GM13977 (cell line): ENCODE measurements at regions not wholly inside any gene's neighbourhood (a gene's known extent, or its start where the extent isn't known, plus 50 kb on each side); places are given as distances from the start of the nearest gene placed in this dataset.

Experiments used
- DNase-seq: peaks from one replicate; pipeline ENCODE4 v3.0.0; 2012; ENCODE audit warnings: low spot score
- CTCF ChIP-seq: IDR thresholded peaks from 2 replicates; pipeline ENCODE4 v1.5.1; 2012; ENCODE audit warnings: mild to moderate bottlenecking, control low read depth; ENCODE audit not compliant: insufficient read depth; ENCODE audit errors: extremely low read depth, missing control alignments
- in situ Hi-C: fragments of 300-500 bp; cut with MboI; formaldehyde crosslinking; loops from one replicate; pipeline ENCODE4 v1.12.0; 2022; ENCODE audit warnings: low sequenced_read_pairs, low pct_unique_long_range_greater_than_20kb, mixed read lengths, inconsistent platforms; ENCODE audit not compliant: unreplicated experiment

- no peak for DNase-seq
- no peak for TF ChIP-seq CTCF
- in situ Hi-C loops: no loop called here
Measured at GRCh38 chr10:93204494-93205485, 131.1 kb downstream of the CYP26A1 start.

GRCh38 chr10:93206652-93207051 is 133.0 kb downstream of the CYP26A1 start:
- DNase-seq: no peak
- no peak for TF ChIP-seq CTCF
- in situ Hi-C loops: no loop called here

- TF ChIP-seq CTCF: no peak
- no peak for DNase-seq
- in situ Hi-C loops: no loop called here
Measured at GRCh38 chr10:93208717-93209464, 135.2 kb downstream of the CYP26A1 start.

DNA sequence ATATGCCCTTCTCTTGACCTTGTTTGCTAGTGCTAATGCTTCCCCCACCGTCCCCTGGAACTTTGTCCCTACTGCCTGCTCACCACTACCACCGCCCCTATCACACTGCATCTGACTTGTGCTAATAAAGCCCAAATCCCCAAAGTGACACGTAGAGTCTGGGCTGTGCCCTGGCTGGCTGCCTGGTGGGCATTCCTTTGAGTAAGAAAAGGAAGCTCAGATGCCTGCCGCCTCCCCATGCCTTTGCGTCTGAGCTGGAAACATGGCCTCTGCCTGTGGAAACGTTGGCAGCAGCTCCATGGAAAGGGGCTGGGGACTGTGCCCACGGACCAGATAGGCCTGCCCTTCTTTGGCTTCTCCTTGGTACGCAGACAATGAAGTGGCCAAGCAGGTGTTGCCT is 138.3 kb downstream of the CYP26A1 start:
- in situ Hi-C loops: no loop called here
- TF ChIP-seq CTCF: no peak
- DNase-seq: no peak

DNA sequence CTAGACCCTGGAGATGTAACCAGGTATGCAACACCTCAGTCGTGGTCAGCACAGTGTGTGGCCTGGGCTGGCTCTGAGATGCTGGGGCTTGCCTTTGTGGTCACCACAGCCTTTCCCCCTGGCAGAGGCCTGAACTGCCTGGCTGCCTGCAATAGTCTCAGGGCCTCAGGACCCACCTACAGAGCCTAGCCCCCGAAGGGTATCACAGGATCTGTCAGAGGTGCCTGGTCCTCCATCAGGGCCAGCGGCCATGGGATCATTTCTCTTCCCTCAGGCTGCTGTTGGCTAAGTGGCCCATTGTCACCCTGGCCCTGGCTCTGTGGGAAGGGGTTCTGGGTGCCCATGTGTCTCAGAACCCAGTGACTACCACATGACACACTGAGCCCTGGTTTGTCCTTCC is 141.6 kb downstream of the CYP26A1 start:
- no peak for DNase-seq
- in situ Hi-C loops: no loop called here

More for the DNA sequence above, 141.6 kb downstream of the CYP26A1 start:
- no peak for TF ChIP-seq CTCF
